CD4-positive, alpha-beta T cell treated with Interleukin-4 for 4 hours (primary cell): ENCODE measurements at regions not wholly inside any gene's neighbourhood (a gene's known extent, or its start where the extent isn't known, plus 50 kb on each side); places are given as distances from the start of the nearest gene placed in this dataset.

Source experiments
- DNase-seq: peaks from one replicate; pipeline ENCODE4 v3.0.0-alpha.2; 2020

DNA sequence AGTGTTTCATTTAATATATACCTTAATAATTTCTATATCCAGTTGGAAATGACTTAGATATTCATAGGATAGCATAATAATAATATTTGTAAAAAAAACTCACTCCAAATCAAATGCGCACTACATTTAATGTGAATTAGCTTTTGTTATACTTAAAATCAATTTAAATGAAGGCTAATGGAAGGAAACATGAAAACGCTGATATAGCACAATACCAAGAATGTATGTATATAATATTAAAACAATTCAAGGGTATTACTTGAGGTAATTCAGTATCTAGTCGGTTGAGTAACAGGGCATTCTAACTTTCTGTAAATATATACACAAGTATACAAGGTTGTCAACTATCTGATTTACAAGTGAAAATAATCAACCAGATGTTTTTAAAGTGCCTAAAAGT is 307.1 kb upstream of the TEX13C start:
- DNase-seq: no peak

DNA sequence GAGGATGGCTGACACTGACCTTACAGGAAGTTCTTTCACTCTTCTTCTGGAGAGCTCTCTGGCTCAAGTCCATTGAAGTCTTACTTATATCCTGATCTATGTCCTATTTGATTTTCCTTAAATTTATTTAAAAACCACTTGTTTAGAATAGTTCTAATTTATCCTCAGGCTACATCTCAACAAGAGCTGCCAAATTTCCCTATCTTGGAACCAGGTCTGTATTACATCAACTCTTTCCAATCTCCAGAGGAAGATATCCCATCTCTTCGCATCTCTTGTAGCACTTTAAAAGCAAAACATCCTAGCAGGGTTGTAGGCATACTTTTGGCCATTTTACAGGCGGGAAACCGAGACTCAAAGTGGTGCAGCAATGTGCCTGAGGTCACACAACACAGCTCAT is 290.5 kb upstream of the TEX13C start:
- DNase-seq: no peak
